SK-N-SH (cell line): ENCODE measurements at regions not wholly inside any gene's neighbourhood (a gene's known extent, or its start where the extent isn't known, plus 50 kb on each side); places are given as distances from the start of the nearest gene placed in this dataset.

Experiments
- CTCF ChIA-PET: fragments of 300-600, 350-600 bp; formaldehyde crosslinking; extraction: SDS; loops from one replicate; lab custom pipeline; 2021; lab: Yijun Ruan, JAX
- POLR2A ChIA-PET: fragments of 350-600 bp; sonication (Branson Sonifier 250); formaldehyde crosslinking; extraction: SDS; loops from one replicate; lab custom pipeline; 2020; ENCODE audit warnings: antibody characterized with exemption, inconsistent platforms; lab: Yijun Ruan, JAX
- DNase-seq: peaks from one replicate; pipeline ENCODE4 v3.0.0; 2012
- H2AFZ ChIP-seq: fragments of 200-600 bp; sonication (generic); 2 replicates; pipeline ENCODE4 v1.8.1; 2016; ENCODE audit warnings: antibody characterized with exemption, mild to moderate bottlenecking, low read depth
- H3F3A ChIP-seq: fragments of 200-600 bp; sonication (generic); replicated peaks from 2 replicates; pipeline ENCODE3; 2016; ENCODE audit warnings: antibody characterized with exemption, mild to moderate bottlenecking; ENCODE audit not compliant: insufficient read depth
- H3K27ac ChIP-seq, 2 experiments: fragments of 200-500 bp in 1 of 2; fragments of 200-600 bp in 1 of 2; sonication (Bioruptor generic) in 1 of 2; sonication (generic), shearing (Covaris generic) in 1 of 2; 2 replicates each; pipeline versions ENCODE4 v1.5.1 to v1.6.1; 2014 to 2016; ENCODE audit warnings: low read depth in 2 of 2, inconsistent platforms in 1 of 2, low read length in 1 of 2, mild to moderate bottlenecking in 1 of 2, mixed read lengths in 1 of 2
- H3K27me3 ChIP-seq: fragments of 200-600 bp; sonication (generic), shearing (Covaris generic); 2 replicates; pipeline ENCODE4 v1.6.1; 2016; ENCODE audit warnings: mixed run types; ENCODE audit not compliant: insufficient read depth
- H3K36me3 ChIP-seq, 2 experiments: fragments of 200-500 bp in 1 of 2; fragments of 200-600 bp in 1 of 2; sonication (Bioruptor generic) in 1 of 2; sonication (generic) in 1 of 2; replicated peaks in 1 of 2; 2 replicates each; pipeline versions ENCODE3 to v1.5.1; 2014 to 2016; ENCODE audit warnings: low read length in 1 of 2, mild to moderate bottlenecking in 1 of 2; ENCODE audit not compliant: insufficient read depth in 2 of 2, control insufficient read depth in 1 of 2
- H3K4me1 ChIP-seq, 2 experiments: fragments of 200-500 bp in 1 of 2; fragments of 200-600 bp in 1 of 2; sonication (Bioruptor generic) in 1 of 2; sonication (generic), shearing (Covaris generic) in 1 of 2; 2 replicates each; pipeline versions ENCODE4 v1.5.1 to v1.6.1; 2014 to 2016; ENCODE audit warnings: low read depth in 1 of 2, low read length in 1 of 2, mixed run types in 1 of 2; ENCODE audit not compliant: insufficient read depth in 2 of 2, control insufficient read depth in 1 of 2
- H3K4me2 ChIP-seq: fragments of 200-600 bp; sonication (generic), shearing (Covaris generic); 2 replicates; pipeline ENCODE4 v1.6.1; 2017; ENCODE audit warnings: mixed run types
- H3K4me3 ChIP-seq, 2 experiments: fragments of 200-500 bp in 1 of 2; fragments of 200-600 bp in 1 of 2; sonication (Bioruptor generic) in 1 of 2; sonication (generic), shearing (Covaris generic) in 1 of 2; 2 replicates each; pipeline versions ENCODE4 v1.5.1 to v1.8.1; 2014 to 2016; ENCODE audit warnings: low read depth in 2 of 2, inconsistent platforms in 1 of 2, low read length in 1 of 2, mild to moderate bottlenecking in 1 of 2, mixed read lengths in 1 of 2, moderate library complexity in 1 of 2
- H3K79me2 ChIP-seq: fragments of 200-600 bp; sonication (generic); 2 replicates; pipeline ENCODE4 v1.8.1; 2017; ENCODE audit warnings: mild to moderate bottlenecking; ENCODE audit not compliant: insufficient read depth
- H3K9ac ChIP-seq: fragments of 200-600 bp; sonication (generic); 2 replicates; pipeline ENCODE4 v1.6.1; 2017; ENCODE audit warnings: mixed run types
- H3K9me2 ChIP-seq: fragments of 200-600 bp; sonication (generic); 2 replicates; pipeline ENCODE4 v1.6.1; 2017; ENCODE audit warnings: mixed run types
- H3K9me3 ChIP-seq: fragments of 200-600 bp; sonication (generic); 2 replicates; pipeline ENCODE4 v1.6.1; 2017; ENCODE audit warnings: mixed run types, mild to moderate bottlenecking, moderate library complexity
- H4K20me1 ChIP-seq: fragments of 200-600 bp; sonication (generic); 2 replicates; pipeline ENCODE4 v1.6.1; 2017; ENCODE audit warnings: mild to moderate bottlenecking, mixed run types; ENCODE audit not compliant: insufficient read depth
- CHD2 ChIP-seq: fragments of 150-350 bp; IDR thresholded peaks from 2 replicates; pipeline ENCODE4 v1.6.1; 2018; ENCODE audit warnings: low read length; ENCODE audit not compliant: partially characterized antibody
- ELF1 ChIP-seq: IDR thresholded peaks from 2 replicates; pipeline ENCODE4 v1.4.0; 2012
- EP300 ChIP-seq, 2 experiments: IDR thresholded peaks; 2 replicates each; pipeline versions ENCODE4 v1.4.0 to v1.6.1; 2012; ENCODE audit warnings: borderline replicate concordance in 1 of 2, low read depth in 1 of 2, low read length in 1 of 2
- FOXM1 ChIP-seq: IDR thresholded peaks from 2 replicates; pipeline ENCODE4 v1.4.0; 2012; ENCODE audit warnings: low read depth, mild to moderate bottlenecking
- GABPA ChIP-seq: IDR thresholded peaks from 2 replicates; pipeline ENCODE4 v1.4.0; 2012; ENCODE audit warnings: low read depth, mild to moderate bottlenecking
- JUND ChIP-seq: IDR thresholded peaks from 2 replicates; pipeline ENCODE4 v1.4.0; 2012
- MEF2A ChIP-seq: IDR thresholded peaks from 2 replicates; pipeline ENCODE4 v1.4.0; 2012; ENCODE audit warnings: low read depth, borderline replicate concordance
- NFIC ChIP-seq: IDR thresholded peaks from 2 replicates; pipeline ENCODE4 v1.4.0; 2012; ENCODE audit warnings: borderline replicate concordance
- RXRA ChIP-seq: IDR thresholded peaks from 2 replicates; pipeline ENCODE4 v1.4.0; 2012; ENCODE audit warnings: low read depth, mild to moderate bottlenecking, borderline replicate concordance
- SIN3A ChIP-seq: IDR thresholded peaks from 2 replicates; pipeline ENCODE4 v1.6.1; 2012; ENCODE audit warnings: low read depth, mild to moderate bottlenecking, low read length, moderate library complexity, borderline replicate concordance
- SMC3 ChIP-seq: IDR thresholded peaks from 2 replicates; pipeline ENCODE4 v1.6.1; 2012; ENCODE audit warnings: low read depth, low read length, improper control_type of control experiment
- TAF1 ChIP-seq: IDR thresholded peaks from 2 replicates; pipeline ENCODE4 v1.6.1; 2012; ENCODE audit warnings: low read depth, mild to moderate bottlenecking, low read length, moderate library complexity, borderline replicate concordance
- YY1 ChIP-seq: IDR thresholded peaks from 2 replicates; pipeline ENCODE4 v1.4.0; 2012; ENCODE audit warnings: low read depth, mild to moderate bottlenecking
- WGBS: methylation state at CpG from one replicate; pipeline ENCODE4 v1.1.6; 2017; ENCODE audit warnings: low lambda C conversion rate; 5-methylcytosine and 5-hydroxymethylcytosine counted together
- TF ChIP-seq, protein P1 (sequence below): IDR thresholded peaks from 2 replicates; pipeline ENCODE4 v1.6.1; 2012; ENCODE audit warnings: mild to moderate bottlenecking, low read depth, low read length, moderate library complexity
- TF ChIP-seq, protein P2 (sequence below): fragments of 150-350 bp; IDR thresholded peaks from 2 replicates; pipeline ENCODE4 v1.6.1; 2017; ENCODE audit warnings: antibody characterized with exemption, low read length, low read depth, borderline replicate concordance
- TF ChIP-seq, protein P3 (sequence below): fragments of 200-600 bp; sonication (generic); IDR thresholded peaks from 2 replicates; pipeline ENCODE4 v1.6.1; 2017; ENCODE audit warnings: antibody characterized with exemption, mild to moderate bottlenecking, moderate library complexity
- TF ChIP-seq, protein P4 (sequence below): IDR thresholded peaks from 2 replicates; pipeline ENCODE4 v1.4.0; 2012; ENCODE audit warnings: low read depth

DNA sequence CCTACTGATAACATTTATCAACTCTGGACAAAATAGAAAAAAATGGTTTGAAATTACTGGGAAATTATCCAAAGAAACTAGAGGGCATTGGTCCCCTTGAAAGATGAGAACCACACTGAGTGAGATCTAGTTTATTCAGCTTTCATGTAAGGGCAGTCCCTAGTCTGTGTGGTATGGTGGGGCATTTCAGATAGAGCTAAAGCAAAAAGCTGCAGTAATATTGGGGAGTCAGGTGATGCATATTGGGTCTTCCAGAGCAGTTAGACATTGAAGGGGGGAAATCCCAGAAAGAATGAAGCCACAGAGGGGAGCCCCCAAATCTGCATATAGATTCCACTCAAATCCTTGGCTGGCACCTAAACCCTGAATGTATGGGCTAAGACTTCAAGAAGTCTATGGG, 347.7 kb upstream of the POU3F1 start (continued):
- TF ChIP-seq, protein P1, sequence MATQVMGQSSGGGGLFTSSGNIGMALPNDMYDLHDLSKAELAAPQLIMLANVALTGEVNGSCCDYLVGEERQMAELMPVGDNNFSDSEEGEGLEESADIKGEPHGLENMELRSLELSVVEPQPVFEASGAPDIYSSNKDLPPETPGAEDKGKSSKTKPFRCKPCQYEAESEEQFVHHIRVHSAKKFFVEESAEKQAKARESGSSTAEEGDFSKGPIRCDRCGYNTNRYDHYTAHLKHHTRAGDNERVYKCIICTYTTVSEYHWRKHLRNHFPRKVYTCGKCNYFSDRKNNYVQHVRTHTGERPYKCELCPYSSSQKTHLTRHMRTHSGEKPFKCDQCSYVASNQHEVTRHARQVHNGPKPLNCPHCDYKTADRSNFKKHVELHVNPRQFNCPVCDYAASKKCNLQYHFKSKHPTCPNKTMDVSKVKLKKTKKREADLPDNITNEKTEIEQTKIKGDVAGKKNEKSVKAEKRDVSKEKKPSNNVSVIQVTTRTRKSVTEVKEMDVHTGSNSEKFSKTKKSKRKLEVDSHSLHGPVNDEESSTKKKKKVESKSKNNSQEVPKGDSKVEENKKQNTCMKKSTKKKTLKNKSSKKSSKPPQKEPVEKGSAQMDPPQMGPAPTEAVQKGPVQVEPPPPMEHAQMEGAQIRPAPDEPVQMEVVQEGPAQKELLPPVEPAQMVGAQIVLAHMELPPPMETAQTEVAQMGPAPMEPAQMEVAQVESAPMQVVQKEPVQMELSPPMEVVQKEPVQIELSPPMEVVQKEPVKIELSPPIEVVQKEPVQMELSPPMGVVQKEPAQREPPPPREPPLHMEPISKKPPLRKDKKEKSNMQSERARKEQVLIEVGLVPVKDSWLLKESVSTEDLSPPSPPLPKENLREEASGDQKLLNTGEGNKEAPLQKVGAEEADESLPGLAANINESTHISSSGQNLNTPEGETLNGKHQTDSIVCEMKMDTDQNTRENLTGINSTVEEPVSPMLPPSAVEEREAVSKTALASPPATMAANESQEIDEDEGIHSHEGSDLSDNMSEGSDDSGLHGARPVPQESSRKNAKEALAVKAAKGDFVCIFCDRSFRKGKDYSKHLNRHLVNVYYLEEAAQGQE: no peak
- TF ChIP-seq ELF1: no peak
- TF ChIP-seq GABPA: no peak
- TF ChIP-seq FOXM1: no peak
- TF ChIP-seq, protein P2, sequence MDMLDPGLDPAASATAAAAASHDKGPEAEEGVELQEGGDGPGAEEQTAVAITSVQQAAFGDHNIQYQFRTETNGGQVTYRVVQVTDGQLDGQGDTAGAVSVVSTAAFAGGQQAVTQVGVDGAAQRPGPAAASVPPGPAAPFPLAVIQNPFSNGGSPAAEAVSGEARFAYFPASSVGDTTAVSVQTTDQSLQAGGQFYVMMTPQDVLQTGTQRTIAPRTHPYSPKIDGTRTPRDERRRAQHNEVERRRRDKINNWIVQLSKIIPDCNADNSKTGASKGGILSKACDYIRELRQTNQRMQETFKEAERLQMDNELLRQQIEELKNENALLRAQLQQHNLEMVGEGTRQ: no peak

DNA sequence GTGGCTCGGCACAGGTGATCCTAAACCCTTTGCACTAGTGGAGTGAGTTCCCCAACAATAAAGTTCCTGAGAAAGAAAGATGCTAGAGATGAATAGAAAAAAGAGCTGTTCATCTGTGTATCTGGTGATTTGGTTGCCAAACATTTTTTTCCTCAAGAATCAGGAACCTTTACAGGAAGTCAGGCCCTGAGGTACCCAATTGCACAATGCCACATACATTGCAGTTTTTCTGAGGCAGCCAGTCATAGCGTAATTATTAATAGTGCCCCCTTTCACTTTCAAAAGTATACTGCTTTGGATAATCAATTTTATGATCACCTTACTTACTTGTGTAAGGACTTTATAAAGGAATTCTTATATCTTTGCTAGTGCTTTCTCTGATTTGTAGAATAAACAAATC, 346.3 kb upstream of the POU3F1 start:
- 13% methylated on average over 2 of the region's 2 CpGs for WGBS
- Histone ChIP-seq H3K9me3 (no peaks in the 10 kb centered on the region), H3K4me2 (no peak overlapping the region), H2AFZ (no peak overlapping the region), H3K36me3 (no peaks in the 10 kb centered on the region), H3K27ac (no peak overlapping the region), H3K9me2 (no peaks in the 10 kb centered on the region), H3K27me3 (no peaks in the 10 kb centered on the region), H4K20me1 (no peaks in the 10 kb centered on the region), H3K4me1 (no peaks in the 10 kb centered on the region), H3K79me2 (no peaks in the 10 kb centered on the region), H3F3A (no peaks in the 10 kb centered on the region), H3K9ac (no peak overlapping the region), H3K4me3 (no peak overlapping the region)
- DNase-seq: no peak
- CTCF ChIA-PET: no interaction called here
- POLR2A ChIA-PET: no interaction called here
- TF ChIP-seq CHD2 (no peak), RXRA (no peak), NFIC (no peak)
- TF ChIP-seq, protein P3, sequence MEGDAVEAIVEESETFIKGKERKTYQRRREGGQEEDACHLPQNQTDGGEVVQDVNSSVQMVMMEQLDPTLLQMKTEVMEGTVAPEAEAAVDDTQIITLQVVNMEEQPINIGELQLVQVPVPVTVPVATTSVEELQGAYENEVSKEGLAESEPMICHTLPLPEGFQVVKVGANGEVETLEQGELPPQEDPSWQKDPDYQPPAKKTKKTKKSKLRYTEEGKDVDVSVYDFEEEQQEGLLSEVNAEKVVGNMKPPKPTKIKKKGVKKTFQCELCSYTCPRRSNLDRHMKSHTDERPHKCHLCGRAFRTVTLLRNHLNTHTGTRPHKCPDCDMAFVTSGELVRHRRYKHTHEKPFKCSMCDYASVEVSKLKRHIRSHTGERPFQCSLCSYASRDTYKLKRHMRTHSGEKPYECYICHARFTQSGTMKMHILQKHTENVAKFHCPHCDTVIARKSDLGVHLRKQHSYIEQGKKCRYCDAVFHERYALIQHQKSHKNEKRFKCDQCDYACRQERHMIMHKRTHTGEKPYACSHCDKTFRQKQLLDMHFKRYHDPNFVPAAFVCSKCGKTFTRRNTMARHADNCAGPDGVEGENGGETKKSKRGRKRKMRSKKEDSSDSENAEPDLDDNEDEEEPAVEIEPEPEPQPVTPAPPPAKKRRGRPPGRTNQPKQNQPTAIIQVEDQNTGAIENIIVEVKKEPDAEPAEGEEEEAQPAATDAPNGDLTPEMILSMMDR: no peak

DNA sequence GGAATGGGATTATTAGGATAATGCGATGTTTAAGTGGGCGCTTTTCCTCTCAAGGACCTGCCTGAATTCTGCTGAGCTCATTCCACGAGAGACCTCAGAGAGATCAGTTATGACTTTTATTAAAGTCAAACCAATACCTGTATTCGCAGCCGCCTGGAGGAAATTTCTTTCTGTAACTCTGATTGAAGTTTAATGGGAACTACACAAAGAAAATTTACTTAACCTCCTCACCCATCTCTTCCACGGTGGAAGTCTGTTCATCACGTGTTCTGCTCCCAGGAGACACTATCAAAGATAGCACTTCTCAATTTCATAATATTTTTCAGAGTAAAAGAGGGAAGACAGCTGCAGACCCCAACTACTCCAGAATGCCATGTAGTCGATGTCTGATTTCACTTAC, 334.7 kb upstream of the POU3F1 start:
- H3K4me2 ChIP-seq: no peak overlapping the region
- 13% methylated on average over 8 of the region's 8 CpGs for WGBS
- H3F3A ChIP-seq: no peaks in the 10 kb centered on the region
- no peak for DNase-seq
- H3K36me3 ChIP-seq: no peaks in the 10 kb centered on the region
- H4K20me1 ChIP-seq: no peaks in the 10 kb centered on the region
- no peaks in the 10 kb centered on the region for H3K9me3 ChIP-seq
- POLR2A ChIA-PET: no interaction called here
- no peak overlapping the region for H2AFZ ChIP-seq
- no peaks in the 10 kb centered on the region for H3K27me3 ChIP-seq
- H3K27ac ChIP-seq: no peak overlapping the region
- no peaks in the 10 kb centered on the region for H3K4me1 ChIP-seq
- H3K4me3 ChIP-seq: no peak overlapping the region
- CTCF ChIA-PET: no interaction called here
- no peaks in the 10 kb centered on the region for H3K9me2 ChIP-seq
- H3K79me2 ChIP-seq: no peaks in the 10 kb centered on the region
- no peak overlapping the region for H3K9ac ChIP-seq
- TF ChIP-seq TAF1: no peak
- TF ChIP-seq SMC3: no peak
- TF ChIP-seq, protein P3: no peak
- no peak for TF ChIP-seq SIN3A
- no peak for TF ChIP-seq JUND
- TF ChIP-seq, protein P4, sequence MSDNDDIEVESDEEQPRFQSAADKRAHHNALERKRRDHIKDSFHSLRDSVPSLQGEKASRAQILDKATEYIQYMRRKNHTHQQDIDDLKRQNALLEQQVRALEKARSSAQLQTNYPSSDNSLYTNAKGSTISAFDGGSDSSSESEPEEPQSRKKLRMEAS: no peak
- TF ChIP-seq YY1: no peak
- TF ChIP-seq EP300 (IDR thresholded peaks at IDR 0.05; ENCODE audit: borderline replicate concordance in 1 of 2, low read depth in 1 of 2, low read length in 1 of 2): no peak
- no peak for TF ChIP-seq MEF2A
